NCI-H524 (cell line): ENCODE measurements at regions not wholly inside any gene's neighbourhood (a gene's known extent, or its start where the extent isn't known, plus 50 kb on each side); places are given as distances from the start of the nearest gene placed in this dataset.

Source experiments
- DNase-seq, 2 experiments: peaks; one replicate each; lab custom pipeline; 2025; lab: John Stamatoyannopoulos, UW

DNA sequence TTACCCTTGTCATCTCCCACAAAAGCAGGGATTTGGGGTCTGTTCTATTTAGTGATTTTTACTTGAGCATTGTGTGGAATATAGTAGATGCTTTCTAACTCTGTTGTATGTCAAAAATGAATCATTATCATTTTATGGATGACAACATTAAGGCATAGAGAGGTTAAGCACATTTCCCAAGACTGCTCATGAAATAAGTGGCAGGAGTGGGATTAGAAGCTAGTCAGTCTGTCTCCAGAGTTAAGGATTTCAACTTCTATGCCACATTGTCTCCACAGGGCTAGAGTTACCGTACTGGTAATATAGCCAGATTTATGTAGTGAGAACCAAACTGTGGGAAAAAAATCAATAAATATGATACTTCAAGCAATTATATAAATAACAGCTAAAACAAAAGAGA is 170.6 kb upstream of the DCN start:
- DNase-seq, result no peak

DNA sequence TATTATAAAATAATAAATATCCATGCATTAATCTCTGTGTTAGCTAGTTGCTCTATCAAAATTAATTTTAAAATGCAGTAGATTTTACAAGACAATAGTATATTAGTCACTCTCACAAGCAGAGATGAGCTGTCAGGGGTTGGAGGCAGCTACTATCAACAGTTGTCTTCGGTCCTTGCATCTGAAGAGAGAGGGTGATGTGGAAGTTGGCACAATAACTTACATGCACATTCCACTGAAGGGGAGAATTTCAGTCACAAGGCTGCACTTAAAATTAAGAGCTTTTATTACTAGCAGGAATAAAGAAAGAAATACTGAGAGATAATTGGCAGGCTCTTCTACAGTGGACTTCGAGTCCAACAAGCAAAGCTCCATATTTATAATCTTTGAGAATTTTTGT is 166.9 kb upstream of the DCN start:
- no peak for DNase-seq

DNA sequence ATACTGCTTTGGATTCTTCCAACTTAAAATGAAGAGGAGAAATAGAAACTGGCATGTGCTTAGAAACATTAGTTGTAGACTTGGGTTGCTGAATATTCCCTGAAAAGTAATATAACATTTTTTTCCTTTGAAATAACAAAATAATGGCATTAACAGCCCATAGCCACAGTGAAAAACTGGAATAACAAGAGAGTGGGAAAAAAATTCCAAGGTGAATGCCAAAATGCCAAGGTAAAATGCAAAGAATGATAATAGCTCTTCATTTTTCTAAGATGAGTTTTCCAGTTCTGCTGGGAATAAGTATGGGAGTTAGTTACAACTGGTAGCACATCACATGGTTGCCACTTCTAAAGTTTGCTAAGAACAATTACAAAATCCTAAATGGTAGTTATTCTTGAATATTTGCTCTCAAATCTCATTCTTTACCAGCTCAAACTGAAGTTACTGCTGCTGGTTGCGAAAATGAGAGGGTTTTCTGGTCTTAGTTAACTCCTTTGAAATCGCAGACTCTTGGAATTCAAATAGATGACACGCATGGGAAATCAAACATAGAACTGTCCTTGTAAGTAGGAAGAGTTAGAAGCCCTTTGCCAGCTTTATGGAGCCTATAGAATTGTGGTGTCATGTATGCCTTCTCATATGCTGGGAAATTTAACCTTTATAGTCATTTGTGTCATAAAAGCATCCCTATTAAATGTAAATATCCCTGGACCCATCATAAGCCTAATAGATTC is 165.0 kb upstream of the DCN start:
- no peak for DNase-seq

DNA sequence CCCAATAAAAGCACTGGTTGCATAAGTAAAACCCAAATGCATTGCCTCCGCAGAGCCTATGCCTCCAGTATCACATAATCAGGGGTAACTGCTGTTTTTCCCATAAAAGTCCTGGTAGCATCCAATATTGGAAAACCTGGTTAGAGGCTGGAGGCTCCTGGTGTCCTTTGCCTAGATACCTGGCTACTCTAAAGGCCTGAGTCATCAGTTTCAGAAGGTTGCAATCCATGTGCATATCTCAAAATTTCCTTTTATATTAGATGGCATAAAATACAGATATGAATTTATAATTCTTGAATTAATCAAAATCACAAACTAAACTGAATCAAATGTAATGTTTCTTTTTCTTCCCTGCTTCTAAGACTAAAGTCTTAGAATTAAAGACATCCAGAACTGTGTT is 164.2 kb upstream of the DCN start:
- DNase-seq, result no peak

DNA sequence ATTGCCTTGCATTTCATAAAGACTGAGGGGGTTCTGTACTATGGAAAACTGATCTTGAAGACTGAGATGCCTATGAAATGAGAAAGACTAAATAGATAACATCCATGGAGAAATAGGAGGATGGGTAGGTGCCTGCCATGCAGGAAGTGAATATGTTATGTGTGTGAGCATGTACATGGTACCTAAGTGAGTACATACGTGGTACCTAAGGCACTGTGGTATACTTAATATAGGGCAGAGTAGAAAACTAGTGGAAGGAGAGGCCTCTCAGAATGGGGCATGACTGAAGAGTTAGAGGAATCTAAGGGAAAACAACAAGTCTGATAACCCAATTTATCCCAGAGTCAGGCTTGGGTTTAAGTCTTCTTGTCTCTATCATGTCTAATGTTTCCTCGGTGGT is 161.8 kb upstream of the DCN start:
- no peak for DNase-seq

DNA sequence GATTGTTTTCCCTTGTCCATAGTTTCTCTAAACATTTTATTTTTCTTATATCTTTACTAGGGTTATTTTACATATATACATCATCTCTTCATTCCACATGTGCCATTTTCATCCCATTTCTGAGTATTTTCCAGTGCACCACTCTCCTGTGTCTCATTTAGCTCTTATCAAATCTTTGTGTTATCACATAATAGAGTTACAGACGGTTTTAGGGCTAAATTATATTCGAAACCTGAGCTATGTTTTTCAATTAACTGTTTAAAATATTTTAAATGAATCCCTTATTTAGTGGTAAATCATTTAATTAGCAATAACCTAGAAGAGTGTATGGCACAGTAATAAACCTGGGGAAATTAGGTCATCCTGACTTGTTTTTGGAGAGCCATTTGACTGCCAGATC is 160.4 kb upstream of the DCN start:
- no peak for DNase-seq

DNA sequence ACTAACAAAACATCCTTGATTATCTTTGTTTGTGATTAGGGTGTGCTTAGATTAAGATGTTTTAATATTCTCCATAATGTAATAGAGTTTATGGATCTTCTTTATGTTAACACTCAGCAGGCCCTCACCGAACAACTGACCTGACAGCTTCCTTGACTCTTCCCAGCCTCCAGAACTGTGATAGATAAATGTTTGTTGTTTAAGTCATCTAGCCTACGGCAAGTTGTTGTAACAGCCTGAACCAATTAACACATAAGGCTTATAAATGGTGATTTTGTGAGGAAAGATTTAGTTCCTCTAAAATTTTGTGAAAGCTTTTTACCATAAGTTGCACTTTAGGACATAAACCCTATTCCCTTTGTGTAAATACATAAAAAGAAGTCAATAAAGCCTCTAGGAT is 156.5 kb upstream of the DCN start:
- no peak for DNase-seq

DNA sequence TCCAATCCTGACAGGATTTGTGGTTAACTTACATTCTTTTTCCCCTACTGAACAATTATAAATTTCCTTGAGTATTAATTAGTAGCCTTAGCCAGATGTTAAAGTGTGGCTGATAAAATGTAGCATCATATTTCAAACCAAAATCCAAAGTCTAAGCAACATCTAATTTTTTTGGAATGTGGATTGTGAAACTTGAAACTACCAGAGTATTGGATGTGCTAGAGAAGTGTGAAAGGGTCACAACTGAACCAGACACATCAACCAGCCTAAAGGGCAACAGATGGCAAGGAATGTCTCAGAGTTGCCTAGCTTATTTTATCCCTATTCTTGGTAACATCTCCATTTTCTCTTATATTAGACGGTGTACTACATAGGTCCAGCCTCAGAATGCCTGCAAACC is 153.1 kb upstream of the DCN start:
- peak; percentile 77 to 89 for DNase-seq

DNA sequence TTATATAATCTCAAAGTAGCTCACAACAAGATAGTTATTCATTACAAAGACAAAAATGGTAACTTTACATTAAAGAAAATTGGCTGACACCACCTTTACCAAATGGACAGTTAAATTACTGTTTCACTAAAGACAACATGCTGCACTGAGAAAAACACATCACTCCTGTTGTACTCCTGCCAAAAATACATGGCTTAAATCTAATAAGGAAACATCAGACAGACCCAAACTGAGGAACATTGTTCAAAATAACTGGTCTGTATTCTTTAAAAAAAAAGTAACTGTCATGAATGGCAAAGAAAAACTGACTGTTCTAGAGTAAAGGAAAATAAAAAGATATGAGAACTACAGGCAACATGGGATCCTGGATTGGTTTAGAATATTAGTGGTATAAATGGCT is 151.3 kb upstream of the DCN start:
- no peak for DNase-seq

DNA sequence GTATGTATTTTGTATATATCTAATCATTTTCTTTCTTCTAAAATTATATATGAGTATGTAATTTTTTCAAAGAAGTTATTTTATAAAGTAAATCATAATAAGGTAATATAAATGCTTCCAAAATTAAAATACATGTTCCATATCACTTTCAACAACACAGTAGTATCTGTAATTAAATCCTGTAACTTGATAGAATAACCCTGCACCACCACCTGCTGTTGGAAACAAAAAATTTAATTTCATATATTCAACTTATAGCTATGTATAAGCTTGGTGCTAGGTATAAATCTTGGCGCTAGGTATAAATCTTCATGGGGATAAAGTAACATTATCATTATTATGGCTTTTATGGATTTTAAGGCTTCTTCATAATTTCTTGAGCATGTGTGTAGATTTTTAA is 149.7 kb upstream of the DCN start:
- DNase-seq, result peak in 1 of 2 experiments; percentile 55

DNA sequence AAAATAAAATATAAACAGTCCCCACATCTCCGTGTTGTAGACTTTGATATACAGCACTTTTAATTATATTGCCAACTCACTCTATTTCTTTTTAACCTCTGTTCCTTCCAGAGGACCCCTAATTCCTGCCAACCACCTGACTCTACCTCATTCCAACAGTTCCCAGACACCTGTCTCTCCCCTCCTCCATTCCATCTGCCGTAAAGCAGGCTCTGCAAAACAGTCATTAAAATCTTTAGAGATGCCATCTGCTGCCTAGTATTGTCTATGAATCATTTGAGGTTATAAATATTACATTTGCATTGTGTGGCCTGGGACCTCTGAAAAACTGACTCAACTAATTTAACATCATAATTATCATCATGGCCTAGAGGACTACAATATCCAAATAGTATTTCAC is 148.8 kb upstream of the DCN start:
- peak; percentile 71 to 87 for DNase-seq

DNA sequence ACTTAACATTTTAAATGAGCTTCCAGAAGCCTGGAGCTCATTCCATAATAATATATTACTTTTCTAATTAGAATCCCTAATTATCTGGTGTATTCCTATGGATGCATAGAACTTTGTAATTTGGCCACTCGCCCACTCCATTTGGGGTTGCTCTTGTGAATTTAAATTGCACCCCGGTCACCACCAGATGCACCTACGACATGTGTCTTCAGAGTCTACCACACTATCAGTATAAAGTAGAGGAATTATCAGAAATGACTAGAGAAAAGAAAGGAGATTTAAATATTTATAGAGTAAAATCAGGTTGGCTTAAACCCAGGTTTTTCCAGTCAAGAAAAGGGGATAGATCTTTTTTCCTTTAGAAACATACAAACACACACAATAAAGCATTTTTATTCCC is 145.8 kb upstream of the DCN start:
- DNase-seq, result no peak

DNA sequence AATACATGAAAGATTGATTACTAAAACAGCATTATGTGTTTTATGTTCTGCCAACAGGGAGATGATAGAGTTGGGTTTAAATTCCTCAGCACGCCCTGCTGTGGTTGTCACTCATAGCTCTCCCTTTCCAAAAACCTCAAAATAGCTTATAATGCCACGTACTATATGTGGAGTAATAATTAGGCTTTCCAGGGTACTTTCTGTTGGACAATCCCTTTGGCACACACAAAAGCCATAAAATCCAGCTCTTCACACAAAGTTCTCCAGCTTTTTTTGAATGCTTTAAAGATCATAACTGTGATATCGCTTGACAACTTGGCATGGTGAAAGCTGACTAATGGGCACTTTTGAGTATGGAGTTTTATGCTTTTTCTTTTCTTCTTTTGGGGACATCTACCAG is 145.3 kb upstream of the DCN start:
- DNase-seq, result no peak

DNA sequence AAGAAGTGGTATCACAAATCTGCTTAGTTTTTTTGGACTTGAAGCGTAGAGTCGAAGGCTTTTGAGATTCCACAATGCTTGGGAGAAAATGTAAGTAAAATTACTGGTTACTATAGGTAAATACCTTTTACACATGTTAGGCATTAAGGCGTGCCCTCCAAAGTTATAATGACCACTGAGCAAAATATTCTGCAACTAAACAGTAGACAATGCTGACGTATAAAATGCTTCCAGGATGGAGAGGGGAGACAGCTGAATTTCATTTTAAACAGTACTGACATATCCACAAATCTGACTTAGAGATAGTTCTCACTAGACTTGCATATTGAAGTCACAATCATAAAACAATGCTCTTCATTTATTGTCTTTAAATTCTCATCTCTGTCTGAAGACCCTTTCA is 144.5 kb upstream of the DCN start:
- DNase-seq, result no peak

DNA sequence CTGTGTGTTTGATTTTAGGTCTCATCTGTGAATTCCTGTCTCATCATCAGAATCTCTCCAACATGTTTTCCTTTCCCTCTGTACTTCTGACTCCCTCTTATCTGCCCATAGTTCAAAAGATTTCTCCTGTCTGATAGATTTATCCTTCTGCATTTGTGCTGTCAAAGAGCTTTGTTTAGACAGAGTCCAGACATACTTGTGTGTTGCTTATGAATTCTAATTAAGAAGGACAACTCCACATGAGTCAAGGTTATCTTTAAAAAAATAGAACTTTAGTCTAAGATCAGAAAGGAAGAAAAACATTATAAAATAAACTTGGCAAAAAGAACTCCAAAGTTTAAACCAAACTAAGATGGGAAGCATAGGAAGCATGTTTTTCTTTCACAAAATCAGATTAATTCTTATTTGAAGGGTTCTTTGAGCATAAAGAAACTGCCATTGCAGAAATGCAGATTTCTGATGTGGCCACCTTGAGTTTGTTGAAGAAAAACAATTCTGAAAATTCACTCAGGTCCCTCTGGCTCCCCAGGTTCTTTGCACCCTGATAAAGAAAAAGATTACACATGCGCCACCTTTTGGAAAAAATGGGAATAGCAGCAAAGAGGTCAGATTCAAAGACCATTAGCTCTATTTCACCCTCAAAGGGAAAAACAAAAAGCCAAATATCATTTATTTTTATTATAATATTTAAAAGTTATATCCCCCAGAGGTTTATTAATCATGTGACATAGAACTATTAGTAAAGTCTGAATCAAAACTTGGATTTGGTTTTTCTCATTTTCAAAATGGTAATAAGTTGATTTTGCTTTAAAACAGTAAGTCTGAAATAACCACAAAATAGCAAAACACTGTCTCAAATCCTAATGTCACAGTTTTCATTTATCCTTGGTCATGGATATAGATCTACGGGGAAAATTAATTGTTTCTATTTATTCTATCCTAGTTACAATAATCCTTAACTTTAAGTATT is 143.7 kb upstream of the DCN start:
- DNase-seq, result peak in 1 of 2 experiments; percentile 23

DNA sequence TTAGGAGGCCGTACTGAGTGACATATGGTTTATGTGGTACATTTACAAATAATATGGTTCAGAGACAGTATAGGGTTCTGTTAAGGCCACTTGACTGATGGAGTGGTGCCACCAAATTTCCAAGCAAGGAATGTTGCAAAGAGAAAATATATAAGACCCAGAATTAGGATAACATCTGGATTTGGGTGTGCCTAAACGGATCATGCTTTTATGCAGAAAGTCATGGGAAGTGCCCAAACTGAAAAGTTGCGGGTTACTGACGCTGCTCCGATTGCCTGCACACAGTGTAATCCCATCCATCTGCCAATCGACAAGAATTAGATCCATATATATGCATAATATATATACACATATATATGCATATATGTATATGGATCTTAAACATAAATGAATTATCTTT is 138.4 kb upstream of the DCN start:
- DNase-seq, result no peak

DNA sequence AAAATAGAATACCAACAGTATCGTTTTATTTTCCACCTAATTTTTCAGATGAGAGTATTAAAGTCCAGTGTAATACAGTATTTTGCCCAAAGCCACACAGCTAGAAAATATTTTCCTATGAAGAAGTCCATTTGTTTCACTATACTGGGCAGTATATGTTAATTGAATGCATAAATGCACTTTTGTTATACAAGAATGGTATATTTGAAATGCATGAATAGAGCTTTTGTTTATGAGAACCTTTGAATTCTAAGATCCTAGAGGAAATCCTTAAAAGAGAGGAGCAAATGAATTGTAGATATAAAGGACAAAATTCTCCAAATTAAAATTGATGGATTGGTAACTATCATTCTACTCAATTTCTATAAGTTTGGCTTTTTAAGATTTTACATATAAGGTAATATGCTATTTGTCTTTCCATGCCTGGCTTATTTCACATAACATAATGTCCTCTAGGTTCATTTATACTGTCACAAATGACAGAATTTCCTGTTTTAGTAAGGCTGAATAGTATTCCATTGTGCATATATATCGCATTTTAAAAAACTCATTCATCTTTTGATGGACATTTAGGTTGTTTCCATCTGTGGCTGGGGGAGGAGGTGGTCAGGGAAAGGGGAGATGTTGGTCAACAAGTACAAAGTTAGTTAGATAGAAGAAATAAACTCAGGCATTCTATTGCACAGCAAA is 136.6 kb upstream of the DCN start:
- DNase-seq, result no peak

DNA sequence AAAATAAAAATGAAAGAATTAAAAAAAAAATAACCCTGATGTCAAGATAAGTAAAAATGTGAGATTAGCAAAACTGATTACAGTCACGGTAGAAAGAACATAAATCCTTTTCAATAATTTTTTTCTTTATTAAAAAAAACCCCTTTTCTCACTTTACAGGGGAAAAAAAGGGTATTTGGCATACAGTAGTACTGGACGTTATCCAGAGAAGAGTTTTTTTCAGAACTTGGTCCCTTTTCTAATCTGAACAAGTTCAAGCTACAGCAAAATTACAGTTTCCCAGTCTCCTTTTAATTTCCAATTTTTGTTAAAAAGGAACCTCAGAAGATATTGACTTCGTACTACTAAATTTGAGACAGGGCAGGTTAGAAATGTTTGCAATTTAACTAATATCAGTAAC is 134.7 kb upstream of the DCN start:
- DNase-seq, result no peak

DNA sequence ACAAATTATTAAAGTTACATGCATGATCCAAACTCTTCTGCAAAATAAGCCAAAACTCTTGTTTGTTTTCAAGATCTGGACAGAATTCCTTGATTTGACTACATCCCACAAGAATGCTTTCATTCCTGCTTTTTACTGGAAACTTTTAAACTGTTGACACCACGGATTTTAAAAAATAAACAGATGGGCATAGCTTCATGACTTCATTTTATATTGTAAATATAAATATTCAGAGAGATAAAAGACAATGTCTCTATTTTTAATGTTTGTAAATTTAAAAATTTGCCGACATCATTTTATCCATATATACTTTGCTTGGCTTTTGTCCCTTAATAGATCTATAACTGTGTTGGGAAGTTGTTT is 134.3 kb upstream of the DCN start:
- no peak for DNase-seq

DNA sequence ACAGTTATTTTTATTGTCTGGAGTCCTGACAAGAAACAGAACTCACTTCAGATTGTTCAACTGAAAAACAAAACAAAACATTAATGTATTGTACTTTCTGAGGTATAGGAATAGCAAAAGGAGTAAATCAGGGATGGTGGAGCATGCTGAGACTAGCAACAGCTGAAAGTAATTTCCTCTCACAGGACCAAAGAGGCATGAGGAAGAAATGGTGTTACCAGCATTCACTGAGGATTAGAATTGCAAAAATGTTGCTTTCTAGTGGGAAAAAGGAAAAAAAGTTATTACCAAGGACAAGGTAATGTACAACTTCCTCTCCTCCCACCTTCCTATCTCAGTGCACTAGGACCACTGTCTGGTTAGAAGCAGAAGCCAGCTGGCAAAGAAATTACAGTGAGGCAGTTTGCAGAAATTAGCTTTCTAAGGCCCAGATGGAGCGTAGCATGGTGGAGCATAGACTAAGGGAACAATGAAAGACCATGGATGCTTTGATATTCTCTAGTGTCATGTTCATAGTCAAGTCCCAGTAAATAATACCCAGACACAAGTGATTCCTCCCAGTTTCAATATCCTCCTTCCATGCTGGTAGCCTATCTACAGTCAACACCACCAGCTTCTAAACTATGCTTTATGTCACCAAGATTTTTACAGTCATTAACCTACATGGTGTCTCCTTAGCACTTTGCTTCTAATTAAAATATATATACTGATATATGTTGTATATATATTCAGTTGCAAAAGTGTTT is 133.7 kb upstream of the DCN start:
- DNase-seq, result no peak

DNA sequence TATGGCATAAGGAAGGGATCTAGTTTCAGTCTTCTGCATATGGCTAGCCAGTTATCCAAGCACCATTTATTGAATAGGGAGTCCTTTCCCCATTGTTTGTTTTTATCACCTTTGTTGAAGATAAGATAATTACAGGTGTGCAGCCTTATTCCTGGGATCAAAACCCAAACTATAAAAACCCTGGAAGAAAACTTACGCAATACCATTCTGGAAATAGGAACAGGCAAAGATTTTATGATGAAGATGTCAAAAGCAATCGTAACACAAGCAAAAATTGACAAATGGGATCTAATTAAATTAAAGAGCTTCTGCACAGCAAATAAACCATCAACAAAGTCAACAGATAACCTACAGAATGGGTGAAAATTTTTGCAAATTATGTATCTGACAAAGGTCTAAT is 128.5 kb upstream of the DCN start:
- no peak for DNase-seq

DNA sequence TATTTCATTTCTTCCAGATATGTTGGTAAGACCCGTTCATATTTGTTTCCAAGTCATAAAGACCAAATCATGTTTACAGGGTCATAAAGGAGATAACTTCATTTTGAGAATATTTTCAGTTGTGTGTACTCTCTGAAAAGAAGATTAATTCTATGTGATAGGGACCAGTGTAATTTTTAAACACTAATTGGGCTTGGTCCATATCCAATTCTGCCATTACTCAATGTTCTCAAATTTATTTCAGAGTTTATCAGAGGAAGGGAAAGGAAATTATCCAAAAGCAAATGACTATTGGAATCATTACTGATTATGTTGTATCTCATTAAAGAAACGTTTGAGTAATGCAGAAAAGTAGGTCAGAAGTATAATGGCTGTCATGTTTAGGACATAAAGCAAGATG is 126.8 kb upstream of the DCN start:
- DNase-seq, result no peak
